ENCODE measurements at regions not wholly inside any gene's neighbourhood (a gene's known extent, or its start where the extent isn't known, plus 50 kb on each side); places are given as distances from the start of the nearest gene placed in this dataset.

DNA sequence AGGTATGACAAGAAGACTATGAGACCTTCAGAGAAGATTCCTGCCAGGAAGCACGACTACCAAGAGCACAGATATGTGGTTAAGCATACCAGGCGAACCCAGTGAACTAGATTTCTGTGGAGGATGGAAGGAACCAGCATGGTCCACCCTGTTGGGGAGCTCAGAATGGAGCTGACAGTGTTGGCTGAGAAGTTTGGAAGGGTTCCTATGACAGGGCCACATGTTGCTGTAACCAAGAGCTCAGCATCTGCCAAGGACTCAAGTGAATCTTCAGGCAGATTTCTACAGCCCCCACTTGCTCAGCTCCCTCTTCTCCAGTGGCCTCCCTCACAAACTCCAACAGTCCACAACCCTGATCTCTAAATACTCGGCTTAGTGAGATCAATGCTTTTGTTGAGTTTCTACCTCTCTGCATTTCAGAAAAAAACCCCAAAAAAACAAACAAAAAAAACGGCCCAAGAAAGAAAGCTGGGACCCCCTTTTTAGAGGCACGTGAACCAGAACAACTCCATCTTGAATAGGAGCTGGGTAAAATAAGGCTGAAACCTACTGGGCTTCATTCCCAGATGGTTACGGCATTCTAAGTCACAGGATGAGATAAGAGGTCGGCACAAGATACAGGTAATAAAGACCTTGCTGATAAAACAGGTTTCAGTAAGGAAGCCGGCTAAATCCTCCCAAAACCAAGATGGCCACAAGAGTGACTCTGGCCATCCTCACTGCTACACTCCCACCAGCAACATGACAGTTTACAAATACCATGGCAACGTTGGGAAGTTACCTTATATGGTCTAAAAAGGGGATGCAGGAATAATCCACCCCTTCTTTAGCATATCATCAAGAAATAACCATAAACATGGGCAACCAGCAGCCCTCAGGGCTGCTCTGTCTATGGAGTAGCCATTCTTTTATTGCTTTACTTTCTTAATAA lies 691.1 kb downstream of the UQCRFS1 start:
- no peak for DNase-seq

DNA sequence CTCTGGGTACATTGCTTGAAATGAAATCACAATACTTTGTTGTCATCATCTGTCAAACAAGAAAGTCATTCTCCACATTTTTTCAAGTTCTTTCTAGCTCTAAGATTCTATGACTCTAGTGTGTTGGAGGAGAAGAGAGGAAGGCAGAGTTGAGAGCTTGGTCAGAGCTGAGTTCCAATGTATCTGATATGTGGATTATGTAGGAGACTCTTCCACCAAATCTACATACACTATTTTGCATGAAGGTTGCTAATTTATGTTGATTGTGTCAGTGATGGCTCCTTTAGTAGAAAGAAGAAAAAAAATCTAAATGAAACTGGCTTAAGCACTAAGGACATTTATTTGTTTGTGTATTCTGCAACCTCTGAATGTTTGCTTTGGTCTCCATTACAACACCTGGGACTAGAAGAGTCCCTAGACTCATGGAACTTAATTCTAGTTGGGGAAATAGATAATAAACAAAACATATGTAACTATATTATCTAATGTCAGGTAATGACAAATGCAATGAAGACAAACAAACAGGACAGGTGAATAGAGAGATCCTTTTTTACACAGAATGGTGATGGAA lies 691.9 kb downstream of the UQCRFS1 start:
- no peak for DNase-seq

DNA sequence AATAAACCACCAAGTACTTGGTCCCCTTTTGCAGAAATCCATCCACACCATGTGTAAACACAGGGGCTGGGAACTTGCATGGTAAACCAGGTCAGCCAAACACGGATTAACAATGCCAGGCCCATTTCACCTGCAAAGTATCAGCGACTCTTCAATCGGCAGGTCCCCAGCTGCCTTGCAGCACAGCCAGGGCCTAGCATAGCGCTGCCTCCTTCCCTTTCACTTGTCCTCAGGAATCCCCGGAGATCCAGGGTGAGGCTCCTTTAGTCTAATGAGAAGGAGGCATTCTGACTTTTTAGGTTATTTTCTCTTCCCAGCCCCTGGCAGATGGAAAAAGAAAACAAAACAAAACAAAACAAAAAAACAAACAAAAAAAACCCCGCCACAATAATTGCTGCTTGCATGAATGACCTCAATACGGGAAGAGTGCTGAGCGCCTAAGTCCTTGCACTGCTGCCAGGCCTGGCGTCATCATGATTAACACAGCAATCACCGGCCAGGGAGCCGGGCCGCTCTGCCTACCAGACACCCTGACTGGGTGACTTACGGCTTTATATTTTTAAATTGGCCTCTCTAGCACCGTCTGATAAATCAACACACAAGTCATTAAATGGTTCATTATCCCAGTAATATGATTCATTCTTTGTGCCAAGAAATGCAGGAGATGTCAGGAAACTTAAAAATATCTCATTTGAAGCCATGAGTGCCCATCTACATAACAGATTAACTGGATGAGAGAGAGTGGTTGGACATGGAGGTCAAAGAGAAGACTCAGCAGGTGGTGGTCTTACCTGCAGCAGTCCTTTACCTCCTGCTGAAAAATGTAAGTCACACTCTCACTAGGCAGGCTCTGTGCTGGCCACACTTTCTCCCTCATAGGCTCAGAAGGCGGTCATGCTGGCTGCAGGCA lies 692.7 kb downstream of the UQCRFS1 start:
- DNase-seq: no peak

DNA sequence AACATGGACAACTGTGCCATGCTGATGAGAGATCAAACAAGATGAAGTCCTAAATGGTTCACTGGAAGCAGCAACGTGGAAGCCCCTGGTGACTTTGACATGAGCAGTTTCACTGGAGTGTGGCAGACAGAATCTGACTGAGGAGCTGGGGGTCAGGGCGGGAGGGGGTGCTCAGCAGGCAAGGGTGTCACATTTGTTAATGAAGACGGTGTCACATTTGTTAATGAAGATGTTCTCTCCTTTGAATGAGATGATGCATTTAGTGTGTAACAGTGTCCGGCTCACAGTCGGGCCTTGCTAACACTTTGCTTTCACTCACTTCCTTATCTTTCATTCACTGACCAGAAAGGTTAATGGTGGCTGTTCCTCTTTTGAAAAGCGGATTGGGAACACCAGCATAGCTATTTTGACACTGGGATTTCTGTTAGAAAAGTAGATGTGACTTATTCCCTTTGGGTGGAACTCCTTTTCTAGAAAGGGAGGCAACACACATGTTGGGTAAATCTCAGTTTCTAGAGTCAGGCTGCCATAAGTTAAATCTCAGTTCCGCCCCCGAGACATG lies 693.7 kb downstream of the UQCRFS1 start:
- no peak for DNase-seq

DNA sequence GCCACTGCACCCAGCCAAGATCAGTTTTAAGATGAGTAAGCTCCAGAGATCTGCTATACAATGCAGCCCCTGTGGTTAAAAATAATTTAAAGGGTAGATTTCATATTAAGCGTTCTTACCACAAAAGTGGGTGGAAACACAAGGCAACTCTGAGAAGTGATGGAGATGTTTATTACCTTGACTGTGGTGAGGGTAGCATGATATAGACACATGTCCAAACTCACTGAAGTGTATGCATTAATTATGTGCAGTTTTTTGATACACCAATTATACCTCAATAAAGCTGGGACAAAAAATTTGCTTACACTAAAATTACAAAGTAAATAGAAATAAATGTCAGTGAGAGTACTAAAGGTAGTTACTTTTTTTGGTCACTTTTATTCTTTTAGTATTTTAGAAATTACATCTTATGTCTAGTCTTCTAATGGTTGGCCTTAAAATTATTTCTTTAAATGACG lies 696.5 kb downstream of the UQCRFS1 start:
- no peak for DNase-seq

DNA sequence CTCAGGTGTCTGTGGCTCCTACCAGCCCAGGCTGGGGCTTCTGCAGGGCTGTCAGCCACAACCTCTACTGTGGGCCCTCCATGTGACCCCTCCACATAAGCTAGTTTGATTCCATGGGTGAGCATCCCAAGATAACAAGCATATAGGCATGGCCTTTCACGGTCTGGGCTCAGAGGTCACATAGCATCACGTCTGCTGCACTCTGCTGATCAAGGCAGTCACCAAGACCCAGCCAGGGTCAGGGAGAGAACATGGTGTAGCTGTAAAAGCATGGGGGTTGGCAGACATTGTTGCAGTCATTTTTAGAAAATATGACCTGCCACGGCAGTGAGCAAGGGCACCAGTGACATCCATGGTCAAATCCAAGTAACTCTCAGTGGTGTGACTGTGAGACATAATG lies 698.8 kb downstream of the UQCRFS1 start:
- DNase-seq: no peak

DNA sequence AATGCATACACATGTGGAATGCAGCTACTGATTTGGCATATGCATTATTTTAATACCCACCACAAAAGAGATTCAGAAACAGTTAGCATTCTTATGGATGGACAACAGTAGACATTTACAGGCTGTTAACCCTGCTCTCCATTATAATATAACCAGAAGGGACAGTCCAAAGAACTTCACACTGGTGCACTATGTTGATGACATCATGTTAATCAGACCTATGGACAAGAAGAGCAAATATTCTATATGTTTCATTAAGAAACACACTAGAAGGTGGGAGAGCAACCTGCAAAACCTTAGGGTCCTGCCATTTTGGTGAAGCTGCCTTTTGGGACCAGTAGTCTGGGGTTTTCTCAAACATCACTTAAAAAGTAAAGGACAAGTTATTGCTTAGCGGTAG lies 701.3 kb downstream of the UQCRFS1 start:
- DNase-seq: no peak

DNA sequence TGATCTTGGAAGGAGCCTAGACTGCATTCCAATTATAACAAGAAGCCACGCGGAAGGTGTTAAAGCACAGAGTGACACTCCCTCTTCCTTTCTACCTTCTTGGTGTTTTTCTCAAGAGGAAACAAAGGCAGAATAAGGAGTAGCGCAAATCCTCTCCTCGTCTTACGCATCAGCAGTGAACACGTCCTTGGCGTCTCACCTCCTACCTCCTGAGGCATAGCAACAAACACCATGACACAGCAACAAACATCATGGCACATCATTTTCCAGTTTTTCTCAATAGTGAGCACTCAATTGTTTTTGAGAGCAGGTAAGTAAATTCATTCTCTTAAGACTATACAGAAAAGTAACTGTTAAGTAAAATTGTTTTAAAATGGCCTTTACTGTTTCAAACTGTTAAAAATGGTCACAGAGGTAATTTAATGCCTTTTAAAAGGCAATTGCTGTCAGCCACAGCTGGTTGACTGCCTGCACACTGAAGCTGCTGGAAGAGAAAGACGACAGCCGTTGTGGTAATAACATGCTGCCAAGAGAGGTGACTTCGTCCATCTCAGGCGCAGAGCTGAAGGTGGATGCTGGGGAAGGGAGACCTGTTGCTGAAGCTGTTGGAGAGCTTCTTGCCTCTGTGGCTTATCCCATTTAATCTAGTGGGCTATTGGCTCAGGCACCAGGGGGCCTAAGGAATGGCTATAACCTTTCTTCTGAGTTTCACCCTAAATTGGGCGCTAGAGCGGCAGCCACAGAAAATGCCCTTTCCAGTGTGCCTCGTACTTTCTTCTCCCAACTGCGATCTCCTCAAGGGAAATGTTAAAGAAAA lies 703.7 kb downstream of the UQCRFS1 start:
- no peak for DNase-seq

DNA sequence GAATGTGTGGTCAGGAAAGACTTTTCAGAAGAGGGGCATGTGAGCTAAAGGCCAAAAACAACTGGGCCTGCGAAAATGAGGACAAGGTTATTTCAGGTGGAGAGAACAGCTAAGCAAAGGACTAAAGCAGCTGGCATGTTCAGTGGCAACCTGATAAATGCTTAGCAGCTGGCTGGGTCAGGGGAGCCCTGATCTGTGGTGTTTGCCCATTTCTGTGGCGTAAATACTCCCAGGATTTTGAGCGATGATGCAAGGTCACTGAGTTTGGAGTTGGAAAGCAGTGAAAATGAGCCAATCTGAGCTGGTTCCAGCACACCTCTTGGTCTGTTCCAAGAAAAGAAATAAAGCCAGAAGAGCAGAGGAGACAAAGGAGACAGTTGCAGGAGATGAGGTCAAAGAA lies 704.3 kb downstream of the UQCRFS1 start:
- DNase-seq: no peak

DNA sequence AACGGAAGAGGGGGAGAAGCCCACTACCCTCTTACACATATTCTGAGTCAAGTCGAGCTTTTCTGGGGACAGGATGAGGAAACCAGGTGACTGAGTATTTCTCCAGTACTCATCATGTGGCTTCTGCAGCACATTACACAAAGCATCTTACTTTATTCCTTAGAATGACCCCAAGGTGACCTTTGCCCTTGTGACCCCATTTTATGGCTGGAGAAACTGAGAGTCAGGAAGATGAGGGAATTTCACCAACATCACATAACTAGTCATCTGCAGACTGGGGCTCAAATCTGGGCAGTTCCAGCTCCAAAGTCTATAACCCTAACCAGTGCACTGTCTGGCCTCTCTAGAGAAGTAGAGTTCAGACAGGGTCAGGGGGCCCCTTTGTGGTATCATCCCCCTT lies 707.0 kb downstream of the UQCRFS1 start:
- DNase-seq: no peak

DNA sequence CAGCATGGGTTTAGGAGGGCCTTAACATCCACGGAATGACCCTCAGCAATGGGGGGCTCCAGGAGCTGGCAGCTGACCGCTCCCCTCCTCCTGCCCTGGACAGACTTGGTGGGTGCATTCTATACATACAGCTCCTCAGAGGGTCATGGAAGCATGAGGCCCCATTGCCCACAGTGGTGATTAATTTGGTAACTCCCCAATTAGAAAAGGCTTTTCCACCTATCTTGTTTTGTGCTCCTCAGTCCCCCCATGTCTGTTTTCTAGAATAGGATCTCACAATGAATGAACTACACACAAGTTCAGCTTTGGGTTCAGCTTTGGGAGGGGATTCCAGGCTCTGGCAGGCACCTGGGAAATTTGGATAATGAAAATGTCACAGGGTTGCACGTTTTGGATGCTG lies 707.8 kb downstream of the UQCRFS1 start:
- no peak for DNase-seq

DNA sequence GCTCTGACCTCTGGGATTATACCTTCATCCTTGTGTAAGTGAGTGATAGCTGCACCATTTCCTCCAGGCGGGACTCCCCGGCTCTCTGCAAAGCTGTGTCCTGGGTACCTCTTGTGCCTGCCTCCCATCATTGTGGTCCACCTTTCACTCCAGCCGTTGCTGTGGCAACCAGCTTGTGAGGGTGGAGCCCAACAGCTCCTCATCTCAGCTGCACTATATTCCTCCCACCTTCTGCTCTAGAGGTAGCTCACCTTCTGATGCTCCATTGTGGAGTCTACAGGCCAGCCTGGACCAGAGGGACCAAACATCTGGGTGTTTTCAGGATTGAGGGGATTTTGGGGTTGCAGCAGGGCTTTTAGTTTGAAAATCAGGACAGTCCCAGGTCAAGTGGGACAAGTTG lies 708.2 kb downstream of the UQCRFS1 start:
- DNase-seq: no peak

DNA sequence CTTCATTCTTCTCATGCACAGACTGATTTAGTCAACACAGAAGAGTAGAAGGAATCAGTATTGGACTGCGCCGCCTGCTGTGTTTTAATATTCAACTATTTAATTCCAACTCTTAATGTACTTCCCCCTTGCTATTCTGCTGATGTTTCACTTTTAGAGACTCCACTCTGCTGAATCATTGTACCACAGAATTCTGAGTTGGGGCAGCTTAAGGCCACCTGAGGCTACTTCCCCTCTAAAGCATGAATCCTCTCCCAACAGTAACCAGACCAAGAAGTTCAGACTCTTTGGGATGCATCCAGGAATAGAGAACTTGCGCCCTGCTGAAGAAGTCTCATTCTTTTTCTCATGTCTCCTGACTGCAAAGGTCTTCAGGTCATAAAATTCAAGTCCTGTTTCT lies 708.8 kb downstream of the UQCRFS1 start:
- no peak for DNase-seq

DNA sequence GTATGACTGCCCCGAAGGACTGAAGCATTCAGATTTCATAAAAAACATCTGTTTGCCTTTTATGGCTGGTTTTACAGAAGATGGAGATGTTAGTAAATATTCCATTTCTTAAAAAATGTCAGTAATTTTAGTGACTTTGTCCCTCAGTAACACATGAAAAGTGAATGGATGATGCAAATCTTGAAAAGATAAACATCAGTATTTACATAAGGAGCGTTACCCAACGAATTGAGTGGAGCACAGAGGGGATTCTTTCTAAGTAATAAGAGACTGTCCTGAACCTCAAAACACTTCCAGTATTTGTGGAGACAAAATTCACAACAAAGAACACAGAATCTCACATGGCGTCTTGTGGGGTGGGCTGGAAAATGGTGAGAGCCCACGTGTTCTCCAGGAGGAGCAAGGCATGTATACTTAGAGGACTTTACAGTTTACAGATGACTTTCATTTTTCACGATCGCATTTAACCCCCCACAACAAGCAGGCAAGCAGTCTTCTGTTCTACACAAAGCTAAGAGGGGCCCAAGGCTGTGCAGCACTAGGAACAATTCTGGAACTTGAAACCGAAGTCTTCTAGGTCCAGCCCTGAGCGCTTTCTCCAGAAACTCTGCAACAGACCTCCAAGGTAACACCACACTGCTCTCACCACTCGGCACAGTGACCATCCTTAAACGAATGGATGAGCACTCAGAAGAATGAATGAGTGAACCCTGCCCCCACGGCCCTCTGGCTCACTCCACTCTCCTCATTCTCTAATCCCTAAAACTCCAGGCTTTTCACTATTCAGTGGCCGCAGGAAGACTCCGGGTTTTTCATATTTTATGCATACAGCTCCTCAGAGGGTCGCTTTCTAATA lies 709.8 kb downstream of the UQCRFS1 start:
- DNase-seq: no peak

DNA sequence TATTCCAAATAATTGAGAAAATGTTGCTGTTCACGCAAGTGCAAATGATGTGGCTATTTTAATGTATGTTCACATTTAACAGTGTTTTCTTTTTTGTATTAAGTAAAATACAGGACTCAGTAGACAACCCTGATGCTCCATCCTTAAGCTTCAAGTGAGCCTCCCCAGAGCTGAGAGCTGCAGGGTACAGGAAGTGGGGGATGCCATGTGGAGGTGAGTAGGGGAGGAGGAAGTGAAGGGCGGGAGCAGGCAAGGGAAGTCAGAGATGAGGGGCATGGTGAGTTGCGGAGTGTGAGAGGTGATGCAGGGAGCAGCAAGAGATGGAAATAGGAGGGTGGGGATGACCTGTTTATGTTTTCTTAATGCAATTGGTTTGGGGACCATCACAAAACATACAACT lies 711.0 kb downstream of the UQCRFS1 start:
- DNase-seq: no peak

DNA sequence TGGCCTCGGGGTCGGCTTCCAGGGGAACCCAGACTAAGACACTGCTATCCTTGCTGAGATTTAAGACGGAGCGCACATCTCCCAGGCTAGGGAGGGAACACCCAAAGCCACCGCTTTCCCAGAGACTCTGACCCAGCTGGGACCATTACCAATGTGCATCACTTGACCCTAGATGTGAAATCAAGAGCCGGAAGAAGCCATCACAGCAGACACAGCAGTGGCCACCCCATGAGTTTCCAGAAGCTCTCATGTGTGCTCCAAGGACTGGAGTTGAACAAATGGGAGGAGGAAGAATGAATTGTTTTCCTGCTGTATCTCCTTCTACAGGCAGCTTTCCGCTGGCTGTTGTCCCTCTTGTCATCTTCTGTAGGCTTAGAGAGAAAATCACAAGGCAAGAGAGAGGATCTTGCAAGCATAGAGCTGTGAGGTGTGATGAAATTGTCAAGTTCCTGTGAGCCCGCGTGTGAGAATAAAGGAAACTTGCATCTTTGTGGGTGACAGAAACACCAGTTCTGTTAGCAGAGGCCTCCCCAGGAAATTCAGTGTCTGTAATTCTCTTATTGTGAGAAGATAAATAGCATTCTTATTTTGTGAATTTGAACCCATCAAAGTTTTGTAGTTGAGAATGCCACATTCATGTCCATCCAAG lies 711.8 kb downstream of the UQCRFS1 start:
- DNase-seq: no peak

DNA sequence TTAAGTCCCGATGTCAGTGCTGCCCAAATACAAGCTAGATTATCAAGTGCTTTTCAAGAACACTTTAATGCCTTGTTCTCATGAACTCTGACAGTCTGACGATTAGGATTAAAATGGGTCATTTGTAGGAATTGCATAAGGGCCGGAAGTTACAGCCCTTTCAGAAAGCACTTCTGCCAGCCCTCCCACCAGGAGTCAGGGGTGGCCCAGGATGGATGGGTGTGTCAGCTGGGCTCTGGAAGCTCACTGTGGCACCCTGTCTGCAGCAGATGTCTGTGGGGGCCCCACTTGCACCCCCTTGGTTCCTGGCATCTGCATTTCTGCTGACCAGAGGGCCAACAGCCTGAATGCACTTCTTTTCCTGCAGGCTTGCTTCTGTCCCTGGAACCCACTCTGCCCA lies 712.7 kb downstream of the UQCRFS1 start:
- DNase-seq: no peak

DNA sequence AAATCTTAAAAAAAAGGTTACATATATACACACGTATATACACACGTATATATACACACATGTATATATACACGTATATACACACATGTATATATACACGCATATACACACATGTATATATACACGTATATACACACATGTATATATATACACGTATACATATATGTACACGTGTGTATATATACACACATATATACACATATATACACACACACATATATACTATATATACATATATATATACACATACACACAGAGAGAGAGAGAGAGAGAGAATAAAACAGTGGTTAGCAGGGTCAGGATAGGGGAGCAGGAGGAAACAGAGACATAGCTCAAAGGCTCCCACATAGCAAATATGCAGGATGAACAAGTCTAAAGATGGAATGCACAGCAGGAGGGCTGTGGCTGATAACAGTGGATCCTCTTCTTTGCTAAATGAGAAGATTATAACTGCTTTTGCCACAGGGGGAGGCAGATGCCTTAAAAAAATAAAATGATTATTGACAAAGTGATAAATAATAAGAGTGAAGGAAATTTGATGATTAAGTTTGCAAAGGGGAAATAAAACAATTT lies 714.5 kb downstream of the UQCRFS1 start:
- DNase-seq: no peak

DNA sequence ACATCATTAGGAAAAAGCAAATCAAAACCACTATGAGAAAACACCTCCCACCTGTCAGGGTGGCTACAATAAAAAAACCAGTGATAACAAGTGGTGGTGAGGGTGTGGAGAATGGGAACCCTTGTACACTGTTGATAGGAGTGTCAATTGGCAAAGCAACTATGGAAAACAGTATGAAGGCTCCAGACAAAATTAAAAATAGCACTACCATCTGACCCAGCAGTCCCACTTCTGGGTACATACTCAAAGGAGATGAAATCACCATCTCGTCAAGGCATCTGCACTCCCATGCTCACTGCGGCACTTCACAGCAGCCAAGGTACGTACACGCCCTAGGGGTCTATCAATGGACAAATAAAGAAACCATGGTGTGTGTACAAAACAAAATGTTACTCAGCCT lies 715.1 kb downstream of the UQCRFS1 start:
- no peak for DNase-seq

DNA sequence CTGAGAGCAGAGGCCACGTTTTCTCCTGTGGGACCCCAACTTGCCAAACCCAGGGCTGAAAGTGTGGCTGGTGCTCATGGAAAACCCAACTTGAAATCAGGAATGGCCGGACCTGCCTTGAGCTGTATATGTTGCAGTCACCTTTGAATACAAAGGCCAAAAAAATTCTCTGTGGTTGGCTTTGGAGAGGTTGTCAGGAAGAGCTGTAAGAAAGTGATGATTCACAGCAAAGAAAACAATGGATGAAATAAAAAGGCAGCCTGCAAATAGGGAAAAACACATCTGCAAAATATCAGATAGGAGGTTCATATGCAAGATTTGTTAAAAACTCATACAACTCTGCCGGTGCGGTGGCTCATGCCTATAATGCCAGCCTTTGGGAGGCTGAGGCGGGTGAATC lies 715.8 kb downstream of the UQCRFS1 start:
- DNase-seq: no peak
